Uterus (tissue), 2 donors: ENCODE measurements at regions not wholly inside any gene's neighbourhood (a gene's known extent, or its start where the extent isn't known, plus 50 kb on each side); places are given as distances from the start of the nearest gene placed in this dataset.

Source experiments
- CTCF ChIP-seq, 4 experiments: fragments of 200-600 bp in 2 of 4; fragments of 450-650 bp in 2 of 4; sonication (generic) in 2 of 4; IDR thresholded peaks; one replicate each; pipeline ENCODE4 v1.5.1; 2016 to 2019; ENCODE audit warnings: antibody characterized with exemption in 4 of 4, mild to moderate bottlenecking in 2 of 4, moderate library complexity in 1 of 4
- POLR2A ChIP-seq, 2 donors: fragments of 450-650 bp; IDR thresholded peaks; one replicate each; pipeline ENCODE4 v1.6.1; 2016; ENCODE audit warnings: antibody characterized with exemption in 2 of 2, mild to moderate bottlenecking in 1 of 2, moderate library complexity in 1 of 2

GRCh38 chr17:36851250-36851649 is 86.0 kb upstream of the LHX1 start:
- TF ChIP-seq CTCF (IDR thresholded peaks at IDR 0.05) (no peak), POLR2A (IDR thresholded peaks at IDR 0.05) (no peak)
